A549 (cell line): ENCODE measurements at regions not wholly inside any gene's neighbourhood (a gene's known extent, or its start where the extent isn't known, plus 50 kb on each side); places are given as distances from the start of the nearest gene placed in this dataset.

Source experiments
- ATAC-seq, 2 experiments: fragments of 200-7000 bp in 1 of 2; fragments of >200 bp in 1 of 2; cut with Nextera tagmentation in 1 of 2; cut with Tn5 transposase in 1 of 2; 3 replicates each; pipeline versions ENCODE4 v1.8.0 to v1.9.1; 2018 to 2020; ENCODE audit warnings: mild to moderate bottlenecking in 1 of 2, moderate library complexity in 1 of 2
- CTCF ChIA-PET: fragments of 300-600 bp; sonication (Branson Sonifier 250); formaldehyde crosslinking; extraction: SDS; loops from one replicate; lab custom pipeline; 2021; ENCODE audit warnings: antibody characterized with exemption, inconsistent platforms; lab: Yijun Ruan, JAX
- POLR2A ChIA-PET: fragments of 350-600 bp; formaldehyde crosslinking; extraction: SDS; loops from one replicate; lab custom pipeline; 2021; ENCODE audit warnings: antibody characterized with exemption, inconsistent platforms; lab: Yijun Ruan, JAX
- DNase-seq, 2 experiments: peaks; one replicate each; pipeline versions ENCODE4 v3.0.0 to v3.0.0-alpha.2; 2011 to 2016; ENCODE audit warnings: low read depth in 1 of 2, low spot score in 1 of 2
- FAIRE-seq: peaks from 2 replicates; lab custom pipeline; 2011; peaks lifted over from hg19 to GRCh38; lab: Jason Lieb, UNC
- H3K27ac ChIP-seq, 2 experiments: fragments of >200 bp; sonication (Bioruptor Twin); formaldehyde crosslinking; 3 replicates each; pipeline ENCODE4 v1.5.1; 2016 to 2017
- H3K4me1 ChIP-seq: fragments of >200 bp; sonication (Bioruptor Twin); formaldehyde crosslinking; 3 replicates; pipeline ENCODE4 v1.6.1; 2016
- H3K4me2 ChIP-seq: fragments of >200 bp; sonication (Bioruptor Twin); formaldehyde crosslinking; 3 replicates; pipeline ENCODE4 v1.6.1; 2016
- H3K4me3 ChIP-seq: fragments of >200 bp; sonication (Bioruptor Twin); formaldehyde crosslinking; 3 replicates; pipeline ENCODE4 v1.5.1; 2016
- H3K9me3 ChIP-seq: fragments of >200 bp; sonication (Bioruptor Twin); formaldehyde crosslinking; 3 replicates; pipeline ENCODE4 v1.6.1; 2016
- CBX8 ChIP-seq: fragments of 200-600 bp; sonication (generic); IDR thresholded peaks from 2 replicates; pipeline ENCODE4 v1.6.1; 2016
- EHF ChIP-seq: fragments of 250-450 bp; sonication (Bioruptor Pico); IDR thresholded peaks from 2 replicates; pipeline ENCODE4 v1.5.0; 2020; ENCODE audit warnings: mild to moderate bottlenecking
- EP300 ChIP-seq, 2 experiments: fragments of >200 bp; sonication (Bioruptor Twin); formaldehyde crosslinking; IDR thresholded peaks; 2 replicates in 1 of 2; 3 replicates in 1 of 2; pipeline ENCODE4 v1.6.1; 2016 to 2017
- FOSB ChIP-seq: fragments of 250-450 bp; sonication (Bioruptor Pico); IDR thresholded peaks from 2 replicates; pipeline ENCODE4 v1.5.0; 2020; ENCODE audit warnings: mild to moderate bottlenecking, moderate library complexity
- FOXS1 ChIP-seq: fragments of 250-450 bp; sonication (Bioruptor Pico); IDR thresholded peaks from 2 replicates; pipeline ENCODE4 v1.5.0; 2020; ENCODE audit warnings: mild to moderate bottlenecking, moderate library complexity
- HOXA7 ChIP-seq: fragments of 250-450 bp; sonication (Bioruptor Pico); IDR thresholded peaks from 2 replicates; pipeline ENCODE4 v1.5.0; 2020; ENCODE audit warnings: mild to moderate bottlenecking, moderate library complexity
- MAFK ChIP-seq: fragments of 450-650 bp; IDR thresholded peaks from 2 replicates; pipeline ENCODE4 v1.6.1; 2014; ENCODE audit not compliant: partially characterized antibody
- NFE2L2 ChIP-seq: fragments of 150-350 bp; conservative IDR thresholded peaks from 2 replicates; pipeline ENCODE4 v1.6.1; 2014; ENCODE audit warnings: low read length
- RAD21 ChIP-seq, 2 experiments: fragments of >200 bp in 1 of 2; sonication (Bioruptor Twin) in 1 of 2; formaldehyde crosslinking in 1 of 2; IDR thresholded peaks in 1 of 2; conservative IDR thresholded peaks in 1 of 2; 2 replicates in 1 of 2; 3 replicates in 1 of 2; pipeline ENCODE4 v1.6.1; 2012 to 2018; ENCODE audit warnings: inconsistent platforms in 1 of 2
- RCOR1 ChIP-seq: fragments of 150-350 bp; IDR thresholded peaks from 2 replicates; pipeline ENCODE4 v1.6.1; 2014; ENCODE audit warnings: antibody characterized with exemption, low read length, low read depth
- RNF2 ChIP-seq: fragments of 200-600 bp; sonication (generic); IDR thresholded peaks from 2 replicates; pipeline ENCODE4 v1.6.1; 2016; ENCODE audit warnings: low read depth, mild to moderate bottlenecking, antibody characterized with exemption, moderate library complexity, borderline replicate concordance
- SMC3 ChIP-seq: fragments of >200 bp; sonication (Bioruptor Twin); formaldehyde crosslinking; IDR thresholded peaks from 3 replicates; pipeline ENCODE4 v1.6.1; 2018; ENCODE audit warnings: inconsistent platforms
- ZC3H11A ChIP-seq: fragments of 450-650 bp; IDR thresholded peaks from 2 replicates; pipeline ENCODE4 v1.6.1; 2014; ENCODE audit warnings: antibody characterized with exemption, mild to moderate bottlenecking
- WGBS: methylation state at CpG from one replicate; pipeline ENCODE4 v1.1.6; 2017; ENCODE audit errors: missing lambda C conversion rate; 5-methylcytosine and 5-hydroxymethylcytosine counted together
- TF ChIP-seq, protein P1 (sequence below): fragments of >200 bp; sonication (Bioruptor Twin); formaldehyde crosslinking; IDR thresholded peaks from 3 replicates; pipeline ENCODE4 v1.5.1; 2016
- TF ChIP-seq, protein P2 (sequence below): IDR thresholded peaks from 2 replicates; pipeline ENCODE4 v1.6.1; 2012
- TF ChIP-seq, protein P3 (sequence below): fragments of >200 bp; sonication (Bioruptor Twin); formaldehyde crosslinking; IDR thresholded peaks from 3 replicates; pipeline ENCODE4 v1.6.1; 2016
- TF ChIP-seq, protein P4 (sequence below): fragments of 150-350 bp; IDR thresholded peaks from 2 replicates; pipeline ENCODE4 v1.6.1; 2014; ENCODE audit warnings: low read depth, mild to moderate bottlenecking, low read length

DNA sequence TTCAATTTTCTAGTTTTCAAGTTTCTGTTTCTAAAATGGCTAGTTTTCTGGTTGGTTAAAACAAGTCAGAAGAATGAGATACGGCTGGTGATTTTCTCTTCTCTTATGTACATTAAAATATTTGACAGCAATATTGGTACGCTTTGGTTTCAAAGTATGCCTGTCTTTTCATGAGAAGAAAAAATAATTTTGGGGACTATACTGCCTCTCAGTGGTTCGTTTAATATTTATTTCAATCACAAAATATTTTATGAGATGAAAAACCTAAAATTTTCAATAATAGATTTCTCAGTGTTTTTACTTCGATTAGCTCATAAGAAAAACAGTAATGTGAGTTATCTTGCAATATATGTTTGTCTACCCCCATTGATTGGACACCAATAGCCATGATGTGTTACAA is 72.8 kb upstream of the AADACL2 start:
- 55% methylated on average over 4 of the region's 4 CpGs for WGBS
- DNase-seq: no peak
- H3K27ac ChIP-seq: no peak overlapping the region
- no peaks in the 10 kb centered on the region for H3K4me1 ChIP-seq
- no peaks in the 10 kb centered on the region for H3K9me3 ChIP-seq
- no peak overlapping the region for H3K4me3 ChIP-seq
- TF ChIP-seq RAD21 (conservative IDR thresholded peaks at IDR 0.05 in 1 of 2, IDR thresholded peaks at IDR 0.05 in 1 of 2) (peak; percentile 25 to 44; a peak in 4 of 5 replicates), RCOR1 (no peak), RNF2 (no peak), ZC3H11A (no peak), SMC3 (peak; percentile 40; the same call in 2 of the 3 replicates)
- TF ChIP-seq, protein P1, sequence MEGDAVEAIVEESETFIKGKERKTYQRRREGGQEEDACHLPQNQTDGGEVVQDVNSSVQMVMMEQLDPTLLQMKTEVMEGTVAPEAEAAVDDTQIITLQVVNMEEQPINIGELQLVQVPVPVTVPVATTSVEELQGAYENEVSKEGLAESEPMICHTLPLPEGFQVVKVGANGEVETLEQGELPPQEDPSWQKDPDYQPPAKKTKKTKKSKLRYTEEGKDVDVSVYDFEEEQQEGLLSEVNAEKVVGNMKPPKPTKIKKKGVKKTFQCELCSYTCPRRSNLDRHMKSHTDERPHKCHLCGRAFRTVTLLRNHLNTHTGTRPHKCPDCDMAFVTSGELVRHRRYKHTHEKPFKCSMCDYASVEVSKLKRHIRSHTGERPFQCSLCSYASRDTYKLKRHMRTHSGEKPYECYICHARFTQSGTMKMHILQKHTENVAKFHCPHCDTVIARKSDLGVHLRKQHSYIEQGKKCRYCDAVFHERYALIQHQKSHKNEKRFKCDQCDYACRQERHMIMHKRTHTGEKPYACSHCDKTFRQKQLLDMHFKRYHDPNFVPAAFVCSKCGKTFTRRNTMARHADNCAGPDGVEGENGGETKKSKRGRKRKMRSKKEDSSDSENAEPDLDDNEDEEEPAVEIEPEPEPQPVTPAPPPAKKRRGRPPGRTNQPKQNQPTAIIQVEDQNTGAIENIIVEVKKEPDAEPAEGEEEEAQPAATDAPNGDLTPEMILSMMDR: peak; percentile 26; the same call in 1 of the 3 replicates
- CTCF ChIA-PET: interaction anchor here (0.6 kb wide), 1 partner anchor 229 kb away, joined by 3 read pairs; no protein-coding TSS in a partner anchor
- no peak for ATAC-seq
- FAIRE-seq: no peak
- POLR2A ChIA-PET: no interaction called here
- no peak overlapping the region for H3K4me2 ChIP-seq

DNA sequence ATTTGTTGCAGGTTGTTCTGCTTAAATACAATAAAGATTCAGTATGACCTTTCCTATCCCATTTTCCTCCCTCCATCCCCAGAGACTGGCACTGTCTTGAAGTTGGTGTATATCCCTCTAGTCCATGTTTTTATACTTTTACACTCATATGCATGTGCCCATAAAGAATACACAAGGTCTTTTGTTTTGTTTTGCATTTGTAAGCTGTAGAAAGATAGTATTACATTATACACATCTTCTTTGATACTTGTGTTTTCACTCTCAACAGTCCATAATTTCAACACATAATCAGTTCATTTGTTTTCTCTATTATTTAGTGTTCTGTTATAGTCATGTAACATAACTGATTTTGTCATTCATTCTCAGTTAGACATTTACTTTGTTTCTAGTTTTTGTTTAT is 88.7 kb upstream of the AADACL2 start:
- Histone ChIP-seq H3K4me1 (no peaks in the 10 kb centered on the region), H3K4me2 (no peak overlapping the region), H3K4me3 (no peak overlapping the region), H3K27ac (no peak overlapping the region), H3K9me3 (no peaks in the 10 kb centered on the region)
- FAIRE-seq (peak; percentile 84), DNase-seq (no peak), ATAC-seq (no peak)
- TF ChIP-seq, protein P2, sequence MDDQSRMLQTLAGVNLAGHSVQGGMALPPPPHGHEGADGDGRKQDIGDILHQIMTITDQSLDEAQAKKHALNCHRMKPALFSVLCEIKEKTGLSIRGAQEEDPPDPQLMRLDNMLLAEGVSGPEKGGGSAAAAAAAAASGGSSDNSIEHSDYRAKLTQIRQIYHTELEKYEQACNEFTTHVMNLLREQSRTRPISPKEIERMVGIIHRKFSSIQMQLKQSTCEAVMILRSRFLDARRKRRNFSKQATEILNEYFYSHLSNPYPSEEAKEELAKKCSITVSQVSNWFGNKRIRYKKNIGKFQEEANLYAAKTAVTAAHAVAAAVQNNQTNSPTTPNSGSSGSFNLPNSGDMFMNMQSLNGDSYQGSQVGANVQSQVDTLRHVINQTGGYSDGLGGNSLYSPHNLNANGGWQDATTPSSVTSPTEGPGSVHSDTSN: no peak
- TF ChIP-seq, protein P3, sequence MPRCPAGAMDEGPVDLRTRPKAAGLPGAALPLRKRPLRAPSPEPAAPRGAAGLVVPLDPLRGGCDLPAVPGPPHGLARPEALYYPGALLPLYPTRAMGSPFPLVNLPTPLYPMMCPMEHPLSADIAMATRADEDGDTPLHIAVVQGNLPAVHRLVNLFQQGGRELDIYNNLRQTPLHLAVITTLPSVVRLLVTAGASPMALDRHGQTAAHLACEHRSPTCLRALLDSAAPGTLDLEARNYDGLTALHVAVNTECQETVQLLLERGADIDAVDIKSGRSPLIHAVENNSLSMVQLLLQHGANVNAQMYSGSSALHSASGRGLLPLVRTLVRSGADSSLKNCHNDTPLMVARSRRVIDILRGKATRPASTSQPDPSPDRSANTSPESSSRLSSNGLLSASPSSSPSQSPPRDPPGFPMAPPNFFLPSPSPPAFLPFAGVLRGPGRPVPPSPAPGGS: no peak
- TF ChIP-seq EHF (CRISPR knock-in tag) (no peak), NFE2L2 (no peak), HOXA7 (no peak), FOSB (CRISPR knock-in tag) (no peak), RAD21 (conservative IDR thresholded peaks at IDR 0.05 in 1 of 2, IDR thresholded peaks at IDR 0.05 in 1 of 2) (no peak), EP300 (IDR thresholded peaks at IDR 0.05) (no peak), FOXS1 (CRISPR knock-in tag) (no peak), RNF2 (no peak), CBX8 (no peak)
- TF ChIP-seq, protein P4, sequence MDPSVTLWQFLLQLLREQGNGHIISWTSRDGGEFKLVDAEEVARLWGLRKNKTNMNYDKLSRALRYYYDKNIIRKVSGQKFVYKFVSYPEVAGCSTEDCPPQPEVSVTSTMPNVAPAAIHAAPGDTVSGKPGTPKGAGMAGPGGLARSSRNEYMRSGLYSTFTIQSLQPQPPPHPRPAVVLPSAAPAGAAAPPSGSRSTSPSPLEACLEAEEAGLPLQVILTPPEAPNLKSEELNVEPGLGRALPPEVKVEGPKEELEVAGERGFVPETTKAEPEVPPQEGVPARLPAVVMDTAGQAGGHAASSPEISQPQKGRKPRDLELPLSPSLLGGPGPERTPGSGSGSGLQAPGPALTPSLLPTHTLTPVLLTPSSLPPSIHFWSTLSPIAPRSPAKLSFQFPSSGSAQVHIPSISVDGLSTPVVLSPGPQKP: no peak
- ChIA-PET POLR2A (no interaction called here), CTCF (no interaction called here)

DNA sequence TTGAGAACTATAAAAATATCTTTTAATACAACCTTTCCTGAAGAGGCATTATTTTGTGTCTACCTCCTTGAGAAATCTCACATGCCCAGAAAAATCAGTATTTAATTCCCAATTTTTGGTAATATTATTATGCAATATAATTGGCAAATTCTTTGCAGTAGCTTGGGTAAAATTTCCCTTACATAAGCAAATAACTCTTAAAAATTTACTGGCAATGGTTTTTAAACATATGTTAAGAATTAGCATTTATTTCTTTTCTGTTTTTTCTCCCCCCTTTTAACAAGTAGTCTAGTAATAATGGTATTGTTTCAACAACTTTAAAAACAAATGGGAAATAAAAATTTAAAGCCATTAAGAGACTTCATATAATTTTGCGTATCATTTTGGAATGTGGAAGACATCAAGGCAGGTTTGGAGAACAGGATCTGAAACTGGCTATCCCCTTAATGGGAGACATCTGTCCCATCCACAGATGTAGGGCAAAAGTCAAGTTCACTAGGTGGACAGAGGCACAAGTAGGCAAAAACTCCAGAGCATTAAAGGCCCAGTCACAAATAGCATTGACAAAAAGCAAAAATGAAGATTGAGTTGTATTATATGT is 89.6 kb upstream of the AADACL2 start:
- Histone ChIP-seq H3K27ac (no peak overlapping the region), H3K9me3 (no peaks in the 10 kb centered on the region), H3K4me1 (no peaks in the 10 kb centered on the region), H3K4me2 (no peak overlapping the region), H3K4me3 (no peak overlapping the region)
- DNase-seq (no peak), FAIRE-seq (no peak), ATAC-seq (no peak)
- 92% methylated on average over 1 of the region's 1 CpG for whole genome bisulfite sequencing
- TF ChIP-seq MAFK: peak; percentile 38
- no peak for TF ChIP-seq ZC3H11A
- CTCF ChIA-PET: no interaction called here
- POLR2A ChIA-PET: no interaction called here
